ENCODE measurements at regions not wholly inside any gene's neighbourhood (a gene's known extent, or its start where the extent isn't known, plus 50 kb on each side); places are given as distances from the start of the nearest gene placed in this dataset.

- no peak for DNase-seq (ENCODE audit: low spot score)
Observed at GRCh38 chr12:102534899-102535298, 54.5 kb upstream of the IGF1 start.

- DNase-seq (ENCODE audit: low spot score): no peak
Observed at GRCh38 chr12:102533483-102534215, 53.3 kb upstream of the IGF1 start.
